ENCODE measurements at regions not wholly inside any gene's neighbourhood (a gene's known extent, or its start where the extent isn't known, plus 50 kb on each side); places are given as distances from the start of the nearest gene placed in this dataset.
"Not testable (repeated sequence)": the region's sequence is repeated elsewhere in the genome, so short reads cannot be mapped to it uniquely, and the experiment has no call there.

DNA sequence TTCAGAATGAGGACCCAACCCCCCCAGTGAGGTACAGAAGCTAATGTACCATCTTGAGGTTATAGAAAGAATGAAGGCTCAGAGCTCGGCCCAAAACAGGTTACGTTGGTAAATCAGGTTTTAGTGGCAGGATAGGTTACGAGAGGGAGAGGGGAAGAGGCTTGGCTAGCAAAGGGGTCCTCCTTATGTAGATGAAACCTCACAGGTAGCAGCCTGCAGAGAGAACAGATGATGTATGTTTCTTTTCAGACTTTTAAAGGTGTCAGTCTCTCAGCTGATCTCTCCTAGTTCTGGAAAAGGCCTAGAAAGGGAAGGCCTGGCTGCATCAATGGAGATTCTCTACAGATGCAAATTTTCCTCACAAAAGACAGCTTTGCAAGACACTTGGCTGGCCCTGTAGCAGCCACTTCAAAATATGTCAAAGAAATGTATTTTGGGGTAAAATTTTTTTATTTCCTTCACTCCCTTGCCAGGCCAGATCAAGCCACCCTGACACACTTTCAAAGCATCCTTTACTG lies 71.7 kb upstream of the CPSF6 start:
- Mint-ChIP-seq H3K27me3 (no peaks in the 10 kb centered on the region), H3K27ac (no peak overlapping the region), H3K4me1 (peaks cover 2% of the 10 kb centered on the region), H3K4me3 (no peak overlapping the region), H3K9me3 (no peaks in the 10 kb centered on the region), H3K36me3 (ENCODE audit: low read depth) (no peaks in the 10 kb centered on the region)
- no peak for DNase-seq
- intact Hi-C loops (cut with micrococcal nuclease) = no loop called here

DNA sequence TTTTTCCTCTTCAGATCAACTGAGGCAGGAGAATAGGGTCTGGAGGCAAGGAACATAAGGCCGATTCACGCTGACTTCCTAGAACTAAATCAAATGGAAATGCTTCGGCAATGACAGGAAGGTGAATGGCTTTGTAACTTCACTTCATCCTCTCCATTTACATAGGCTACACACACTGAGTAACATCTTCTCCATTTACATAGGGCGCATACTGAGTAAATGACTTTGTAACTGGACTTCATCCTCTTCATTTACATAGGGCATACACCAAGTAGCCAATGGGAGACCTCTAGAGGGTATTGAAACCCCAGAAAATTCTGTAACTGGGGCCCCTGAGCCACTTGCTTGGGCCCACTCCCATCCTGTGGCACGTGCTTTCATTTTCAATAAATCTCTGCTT lies 71.0 kb upstream of the CPSF6 start:
- DNase-seq = no peak
- Mint-ChIP-seq H3K4me3 (no peak overlapping the region), H3K27me3 (no peaks in the 10 kb centered on the region), H3K36me3 (ENCODE audit: low read depth) (no peaks in the 10 kb centered on the region), H3K9me3 (no peaks in the 10 kb centered on the region), H3K4me1 (peaks cover 2% of the 10 kb centered on the region), H3K27ac (no peak overlapping the region)
- intact Hi-C loops (cut with micrococcal nuclease) = no loop called here

GRCh38 chr12:69168828-69169227 lies 70.5 kb upstream of the CPSF6 start:
- no peaks in the 10 kb centered on the region for H3K27me3 Mint-ChIP-seq
- no peak for DNase-seq
- H3K4me3 Mint-ChIP-seq = no peak overlapping the region
- H3K27ac Mint-ChIP-seq = no peak overlapping the region
- H3K4me1 Mint-ChIP-seq = peaks cover 2% of the 10 kb centered on the region
- intact Hi-C loops (cut with micrococcal nuclease) = no loop called here
- no peaks in the 10 kb centered on the region for H3K36me3 Mint-ChIP-seq (ENCODE audit: low read depth)
- H3K9me3 Mint-ChIP-seq = no peaks in the 10 kb centered on the region

- Mint-ChIP-seq H3K36me3 (ENCODE audit: low read depth) (no peaks in the 10 kb centered on the region), H3K4me1 (no peaks in the 10 kb centered on the region), H3K27me3 (no peaks in the 10 kb centered on the region), H3K4me3 (no peak overlapping the region), H3K9me3 (no peaks in the 10 kb centered on the region), H3K27ac (no peak overlapping the region)
- intact Hi-C loops (cut with micrococcal nuclease) = no loop called here
- no peak for DNase-seq
These were observed 69.1 kb upstream of the CPSF6 start for GRCh38 chr12:69170293-69170692.

- Mint-ChIP-seq H3K4me3 (no peak overlapping the region), H3K9me3 (peaks cover 9% of the 10 kb centered on the region), H3K27ac (no peak overlapping the region), H3K4me1 (no peaks in the 10 kb centered on the region), H3K36me3 (ENCODE audit: low read depth) (no peaks in the 10 kb centered on the region), H3K27me3 (peaks cover 2% of the 10 kb centered on the region)
- DNase-seq = no peak
- intact Hi-C loops (cut with micrococcal nuclease) = no loop called here
These were observed 67.5 kb upstream of the CPSF6 start for GRCh38 chr12:69171881-69172280.

DNA sequence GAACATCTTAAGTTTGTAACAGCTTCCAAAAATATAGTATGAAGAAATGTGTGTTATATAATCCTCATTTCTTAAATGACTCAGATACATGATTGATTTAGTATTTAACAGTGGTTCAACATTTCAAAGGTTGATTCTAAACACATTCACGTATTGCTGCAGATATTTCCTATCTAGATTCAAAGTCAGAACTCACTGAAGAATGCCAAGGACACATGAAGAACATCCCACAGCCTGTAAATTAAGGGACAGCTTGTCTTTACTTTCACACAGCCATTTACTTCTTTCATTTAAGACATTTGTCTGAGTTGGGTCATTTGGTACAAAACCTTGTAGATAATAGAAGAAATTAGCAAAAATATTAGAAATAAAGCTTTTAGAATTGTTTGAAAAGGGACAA lies 66.9 kb upstream of the CPSF6 start:
- no peak overlapping the region for H3K27ac Mint-ChIP-seq

GRCh38 chr12:69173368-69173767 lies 66.0 kb upstream of the CPSF6 start:
- Mint-ChIP-seq H3K4me3 (no peak overlapping the region), H3K27me3 (peaks cover 2% of the 10 kb centered on the region), H3K4me1 (no peaks in the 10 kb centered on the region), H3K36me3 (ENCODE audit: low read depth) (no peaks in the 10 kb centered on the region), H3K9me3 (peaks cover 9% of the 10 kb centered on the region), H3K27ac (no peak overlapping the region)
- intact Hi-C loops (cut with micrococcal nuclease) = no loop called here
- no peak for DNase-seq

More for the DNA sequence above, 66.9 kb upstream of the CPSF6 start:
- Mint-ChIP-seq H3K4me3 (no peak overlapping the region), H3K9me3 (peaks cover 9% of the 10 kb centered on the region), H3K4me1 (no peaks in the 10 kb centered on the region), H3K27me3 (peaks cover 2% of the 10 kb centered on the region), H3K36me3 (ENCODE audit: low read depth) (no peaks in the 10 kb centered on the region)
- no peak for DNase-seq
- intact Hi-C loops (cut with micrococcal nuclease) = no loop called here

GRCh38 chr12:69179786-69180185 lies 59.6 kb upstream of the CPSF6 start:
- Mint-ChIP-seq H3K36me3 (ENCODE audit: low read depth) (no peaks in the 10 kb centered on the region), H3K27ac (no peak overlapping the region), H3K27me3 (peaks cover 16% of the 10 kb centered on the region), H3K4me1 (no peaks in the 10 kb centered on the region), H3K9me3 (peaks cover 9% of the 10 kb centered on the region), H3K4me3 (no peak overlapping the region)
- no peak for DNase-seq
- intact Hi-C loops (cut with micrococcal nuclease) = no loop called here

- H3K27ac Mint-ChIP-seq; intact Hi-C loops (cut with micrococcal nuclease); H3K27me3 Mint-ChIP-seq; DNase-seq; H3K4me1 Mint-ChIP-seq; H3K36me3 Mint-ChIP-seq (ENCODE audit: low read depth); H3K4me3 Mint-ChIP-seq: not testable (repeated sequence)
- peaks cover 12% of the 10 kb centered on the region for H3K9me3 Mint-ChIP-seq
These were observed 51.8 kb upstream of the CPSF6 start for GRCh38 chr12:69187572-69187971.

DNA sequence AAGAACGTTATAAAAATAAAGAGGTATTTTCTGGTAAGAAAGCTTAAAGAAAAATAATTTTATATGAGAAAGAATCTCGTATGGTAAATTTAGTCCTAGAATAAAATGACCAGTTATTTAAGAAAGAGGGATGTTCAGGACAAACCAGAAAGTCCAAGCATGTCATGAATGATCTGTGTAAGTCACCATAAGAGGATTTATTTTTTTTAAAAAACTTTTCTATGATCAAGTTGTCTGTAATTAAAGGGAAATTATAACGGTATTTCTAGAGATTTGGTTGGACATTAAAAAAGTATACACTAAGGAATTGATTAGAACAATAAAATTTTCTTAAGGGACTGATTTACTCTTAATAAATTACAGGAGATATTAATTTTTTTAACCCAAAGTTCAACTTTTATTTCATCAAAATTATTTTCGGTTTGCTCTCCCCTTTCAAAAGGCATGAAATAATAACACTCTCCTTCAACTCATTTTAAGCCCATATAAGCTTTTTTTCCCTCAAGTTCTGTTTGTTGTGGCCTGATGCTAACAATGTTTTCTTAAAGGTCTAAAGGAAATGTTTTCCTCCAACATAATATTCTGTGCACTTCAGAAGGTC lies 49.9 kb upstream of the CPSF6 start:
- intact Hi-C loops (cut with micrococcal nuclease) = no loop called here
- H3K27ac Mint-ChIP-seq = no peak overlapping the region
- H3K9me3 Mint-ChIP-seq = peaks cover 12% of the 10 kb centered on the region
- H3K27me3 Mint-ChIP-seq = no peaks in the 10 kb centered on the region
- H3K4me1 Mint-ChIP-seq = no peaks in the 10 kb centered on the region
- no peaks in the 10 kb centered on the region for H3K36me3 Mint-ChIP-seq (ENCODE audit: low read depth)
- no peak for DNase-seq
- no peak overlapping the region for H3K4me3 Mint-ChIP-seq
